ENCODE measurements at regions not wholly inside any gene's neighbourhood (a gene's known extent, or its start where the extent isn't known, plus 50 kb on each side); places are given as distances from the start of the nearest gene placed in this dataset.

GRCh38 chr12:124227951-124228711 is 66.8 kb upstream of the RFLNA start (continued):
- TF ChIP-seq KDM5B (IDR thresholded peaks at IDR 0.05; ENCODE audit: insufficient replicate concordance, low read depth, low read length): no peak
- no peak for TF ChIP-seq ZNF75A (CRISPR knock-in tag; IDR thresholded peaks at IDR 0.05)
- no peak for TF ChIP-seq MXD1 (CRISPR knock-in tag; IDR thresholded peaks at IDR 0.05; ENCODE audit: borderline replicate concordance, poor library complexity, severe bottlenecking)
- TF ChIP-seq MTA2 (IDR thresholded peaks at IDR 0.05; ENCODE audit: low read depth): no peak
- TF ChIP-seq HDAC3 (IDR thresholded peaks at IDR 0.05; ENCODE audit: borderline replicate concordance, partially characterized antibody): no peak
- TF ChIP-seq ZC3H4 (CRISPR knock-in tag; IDR thresholded peaks at IDR 0.05; ENCODE audit: borderline replicate concordance): no peak
- TF ChIP-seq JUN (IDR thresholded peaks at IDR 0.05; ENCODE audit: borderline replicate concordance, low read depth, low read length): no peak
- TF ChIP-seq JUN (CRISPR knock-in tag; IDR thresholded peaks at IDR 0.05; ENCODE audit: borderline replicate concordance): no peak
- TF ChIP-seq CEBPB (tag; IDR thresholded peaks at IDR 0.05): peak; percentile 57
- no peak for TF ChIP-seq SRSF1 (IDR thresholded peaks at IDR 0.05; ENCODE audit: low read depth, low read length)
- peak; percentile 65 for TF ChIP-seq USF2 (CRISPR knock-in tag; IDR thresholded peaks at IDR 0.05)
- no peak for TF ChIP-seq SPI1 (IDR thresholded peaks at IDR 0.05; ENCODE audit: borderline replicate concordance, low read depth, low read length)
- TF ChIP-seq MCM3 (IDR thresholded peaks at IDR 0.05): no peak
- TF ChIP-seq ZNF174 (CRISPR knock-in tag; IDR thresholded peaks at IDR 0.05): no peak
- TF ChIP-seq ZFX (CRISPR knock-in tag; IDR thresholded peaks at IDR 0.05): no peak
- no peak for TF ChIP-seq FOXA3 (CRISPR knock-in tag; conservative IDR thresholded peaks at IDR 0.05 in 1 of 2, IDR thresholded peaks at IDR 0.05 in 1 of 2)
- no peak for TF ChIP-seq PATZ1 (CRISPR knock-in tag; IDR thresholded peaks at IDR 0.05; ENCODE audit: borderline replicate concordance)
